A172 (cell line): ENCODE measurements at regions not wholly inside any gene's neighbourhood (a gene's known extent, or its start where the extent isn't known, plus 50 kb on each side); places are given as distances from the start of the nearest gene placed in this dataset.

Source experiments
- DNase-seq: peaks from one replicate; pipeline ENCODE4 v3.0.0-alpha.2; 2015; ENCODE audit warnings: low spot score

DNA sequence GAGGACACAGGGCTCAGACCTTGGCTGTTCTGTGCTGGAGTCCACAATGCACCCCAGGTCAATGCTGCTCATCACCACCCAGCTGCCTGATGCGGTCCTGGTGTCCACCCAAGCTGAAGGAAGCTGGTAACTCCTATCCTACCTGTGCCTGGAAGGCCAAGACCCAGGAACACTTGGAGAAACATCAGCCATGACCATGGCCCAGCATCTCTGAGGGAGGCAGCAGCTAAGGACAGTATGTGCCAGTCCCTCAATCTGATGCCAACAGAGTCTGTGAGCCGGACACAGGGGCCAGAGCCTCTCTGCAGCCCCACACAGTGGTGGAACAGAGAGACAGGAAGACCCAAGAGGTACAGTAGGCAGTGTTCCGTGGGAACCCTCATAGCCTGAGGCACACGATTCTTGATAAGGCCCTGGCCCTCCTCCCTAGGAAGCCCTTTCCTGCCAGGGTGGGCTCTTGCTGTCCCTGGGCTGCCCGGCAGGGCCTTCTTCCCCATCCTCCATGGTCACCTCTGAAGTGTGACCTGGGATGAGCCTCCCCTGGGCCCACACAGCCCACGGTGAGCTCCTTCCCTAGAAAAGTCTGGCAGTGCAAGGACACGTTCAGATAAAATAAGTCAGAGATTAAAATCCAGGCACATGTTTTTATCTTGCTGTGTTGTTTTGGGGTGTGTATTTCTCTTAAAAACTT is 170.7 kb downstream of the THBS2 start:
- DNase-seq, result no peak

DNA sequence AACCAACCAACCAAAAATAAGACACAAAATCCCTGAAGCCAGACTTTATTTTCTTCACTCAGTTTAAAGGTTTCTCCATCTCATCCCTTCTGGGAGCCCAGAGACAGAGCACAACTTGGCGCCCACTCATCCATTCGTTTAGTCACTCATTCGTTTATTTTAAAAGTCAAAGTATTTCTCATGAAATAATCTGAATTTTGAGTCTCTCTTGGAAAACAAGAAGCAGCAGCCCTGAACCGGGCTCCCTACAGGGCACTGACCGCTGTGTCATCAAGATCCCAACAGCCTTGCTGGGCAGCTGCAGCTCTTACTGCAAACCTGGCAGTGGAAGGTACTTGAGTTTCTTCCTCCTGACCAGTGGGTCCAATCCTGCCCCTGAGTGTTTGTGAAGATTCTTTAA is 171.6 kb downstream of the THBS2 start:
- no peak for DNase-seq

DNA sequence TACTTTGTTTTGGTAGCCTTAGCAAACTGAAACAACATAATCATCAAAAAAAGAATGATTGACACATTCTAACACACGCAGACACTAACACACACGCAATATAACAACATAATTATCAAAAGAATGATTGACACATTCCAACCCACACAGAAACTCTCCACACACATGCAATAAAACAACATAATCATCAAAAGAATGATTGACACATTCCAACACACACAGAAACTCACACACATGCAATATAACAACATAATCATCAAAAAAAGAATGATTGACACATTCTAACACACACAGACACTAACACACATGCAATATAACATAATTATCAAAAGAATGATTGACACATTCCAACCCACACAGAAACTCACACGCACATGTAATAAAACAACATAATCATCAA is 172.4 kb downstream of the THBS2 start:
- DNase-seq, result no peak

DNA sequence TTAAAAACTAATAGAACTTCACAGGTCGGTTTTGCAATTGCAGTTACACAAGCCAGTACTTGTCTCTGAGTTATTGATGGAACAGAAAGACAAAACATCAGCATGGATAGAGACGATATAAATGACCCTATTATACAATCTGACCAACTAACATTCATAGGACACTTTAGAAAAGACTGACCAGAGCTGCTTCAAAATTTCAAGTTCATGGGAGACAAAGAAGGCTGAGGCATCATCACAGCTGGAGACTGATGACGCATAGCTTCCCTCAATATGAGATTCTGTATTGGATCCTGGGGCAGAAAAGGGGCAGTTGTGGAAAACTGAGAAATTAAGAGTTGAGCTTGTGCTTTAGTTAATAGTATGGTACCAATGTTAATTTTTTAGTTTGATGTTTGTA is 174.0 kb downstream of the THBS2 start:
- DNase-seq, result no peak

DNA sequence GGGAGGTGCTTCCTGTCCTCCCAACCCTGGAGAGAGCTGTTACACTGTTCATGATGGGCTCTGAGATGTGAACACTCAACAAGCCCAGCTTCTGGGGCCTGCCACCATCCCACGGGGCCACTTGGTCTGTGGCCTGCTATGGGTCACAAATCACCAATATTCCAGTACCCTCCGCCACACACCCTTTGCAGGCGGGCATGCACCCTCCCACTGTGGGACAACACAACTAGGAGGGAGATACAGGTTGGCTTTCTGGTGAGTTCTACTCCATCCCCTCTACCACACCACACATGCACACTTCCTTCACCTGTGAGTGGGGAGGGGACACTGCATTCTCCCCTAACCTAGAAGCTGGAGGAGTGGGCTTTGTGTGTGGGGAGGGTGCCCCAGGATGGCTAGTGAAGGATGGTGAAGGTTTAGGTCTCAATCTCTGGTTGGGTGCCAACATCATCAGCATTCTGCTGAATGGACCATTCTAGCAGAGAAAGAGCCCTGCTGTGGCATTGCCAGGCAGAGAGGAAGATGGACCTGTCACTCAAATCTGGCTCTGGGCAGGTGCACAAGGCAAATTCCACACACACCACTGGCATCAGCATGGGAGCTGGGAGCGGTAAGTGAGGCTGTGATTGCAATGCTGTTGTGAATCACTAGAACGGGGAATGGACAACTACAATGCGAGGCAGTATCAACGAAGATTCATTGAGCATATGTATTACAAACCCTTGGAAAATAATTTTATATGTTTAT is 175.1 kb downstream of the THBS2 start:
- DNase-seq, result no peak

DNA sequence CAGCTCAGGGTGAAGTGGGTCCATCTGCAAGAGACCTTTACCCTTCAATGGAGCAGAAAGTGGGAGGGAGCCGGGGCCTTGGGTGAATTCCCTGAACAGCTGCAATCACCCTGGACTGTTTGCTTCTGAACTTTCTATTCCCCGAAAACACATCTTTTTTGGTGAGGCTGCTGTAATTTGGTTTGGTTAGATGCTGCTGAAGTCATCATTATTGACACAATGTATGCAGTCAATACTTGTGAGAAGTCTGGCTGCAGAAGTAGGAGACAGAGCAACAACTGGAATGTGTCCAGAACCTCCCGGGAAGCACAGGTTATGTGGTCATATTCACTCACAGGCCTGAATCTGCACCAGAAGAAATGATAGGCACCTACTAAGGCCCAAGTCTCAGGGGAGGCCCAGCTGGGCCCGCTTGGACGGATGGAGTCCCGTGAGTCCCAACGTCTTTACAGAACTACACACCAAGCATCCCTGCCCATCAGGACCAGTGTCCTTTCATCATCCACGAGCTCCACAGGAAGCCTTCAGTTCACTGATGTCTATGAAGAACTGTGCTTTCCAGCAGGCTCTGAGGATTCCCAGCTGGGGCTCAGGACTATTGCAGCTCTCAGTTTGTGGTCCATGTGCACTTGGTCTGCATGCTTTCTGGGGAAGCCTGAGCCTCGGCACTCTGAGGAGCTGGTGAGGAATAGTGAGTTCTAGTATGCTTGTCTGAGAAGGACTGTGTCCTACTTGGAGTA is 177.6 kb downstream of the THBS2 start:
- no peak for DNase-seq

DNA sequence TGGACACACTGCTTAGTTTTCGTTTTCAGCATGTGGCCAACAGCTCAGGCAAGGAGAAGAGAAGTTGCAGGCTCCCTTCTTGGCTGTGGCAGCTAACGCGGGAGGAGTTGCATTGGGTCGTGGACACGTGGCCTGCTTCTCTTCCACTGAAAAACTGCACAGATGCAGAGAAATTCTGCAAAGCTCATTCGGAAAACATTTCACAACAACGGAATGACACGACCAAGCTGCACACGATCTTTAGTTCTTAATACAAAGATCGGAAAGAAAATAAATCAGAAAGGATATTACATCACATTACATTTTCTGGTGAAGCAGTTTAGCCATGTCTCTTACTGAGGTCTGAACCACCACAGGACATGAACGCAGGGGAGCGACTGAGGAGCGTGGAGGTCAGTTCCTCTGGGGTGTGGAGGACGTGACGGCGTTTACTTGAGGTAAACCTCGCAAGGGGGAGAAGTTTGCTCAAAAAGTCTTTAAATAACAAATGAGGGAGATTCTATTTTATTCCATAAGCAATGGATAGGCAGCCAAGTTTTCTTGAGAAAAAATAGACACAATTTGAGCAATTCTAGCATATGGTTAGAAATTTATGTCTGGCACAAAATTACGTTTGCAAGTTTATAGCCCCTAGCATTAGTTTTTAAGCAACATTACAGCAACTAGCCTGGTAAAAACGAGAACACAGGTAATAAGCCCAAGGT is 178.3 kb downstream of the THBS2 start:
- DNase-seq, result no peak

DNA sequence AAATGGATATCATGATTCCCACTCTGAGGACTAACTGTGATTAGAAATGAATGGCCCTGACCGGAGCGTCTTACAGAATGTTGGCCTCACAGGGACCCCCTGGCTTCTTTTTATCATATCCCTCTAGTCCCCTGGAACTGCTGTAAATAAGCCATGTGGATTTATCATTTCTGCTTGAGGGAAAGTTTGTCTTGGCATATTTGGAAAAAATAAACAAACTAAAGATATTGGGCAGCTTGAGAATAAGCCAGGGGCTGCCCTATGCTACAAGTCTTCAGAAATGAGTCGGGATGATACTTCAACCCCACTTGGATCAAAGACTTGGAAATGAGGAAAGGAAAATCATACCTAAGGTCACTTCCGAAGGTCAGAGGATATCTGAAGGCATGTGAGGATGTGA is 179.1 kb downstream of the THBS2 start:
- DNase-seq, result no peak

DNA sequence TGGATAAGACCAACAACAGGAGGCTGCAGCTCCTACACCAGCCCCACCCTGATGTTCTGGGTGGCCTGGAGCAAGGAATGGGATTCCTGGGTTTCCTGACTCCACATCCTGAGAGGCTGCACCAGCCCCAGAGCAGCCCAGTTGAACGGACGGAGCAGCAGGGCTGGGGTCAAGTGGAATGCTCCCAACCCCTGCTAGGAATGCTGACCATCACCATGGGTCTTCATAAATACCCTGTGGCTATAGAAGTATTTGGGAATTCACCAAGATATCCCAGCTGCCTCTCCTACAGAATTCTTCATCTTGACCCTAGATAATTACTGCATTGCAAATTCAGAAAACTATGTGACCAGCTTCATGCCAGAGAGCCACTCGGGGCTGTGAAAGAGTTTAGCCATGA is 180.3 kb downstream of the THBS2 start:
- DNase-seq, result peak; percentile 93

DNA sequence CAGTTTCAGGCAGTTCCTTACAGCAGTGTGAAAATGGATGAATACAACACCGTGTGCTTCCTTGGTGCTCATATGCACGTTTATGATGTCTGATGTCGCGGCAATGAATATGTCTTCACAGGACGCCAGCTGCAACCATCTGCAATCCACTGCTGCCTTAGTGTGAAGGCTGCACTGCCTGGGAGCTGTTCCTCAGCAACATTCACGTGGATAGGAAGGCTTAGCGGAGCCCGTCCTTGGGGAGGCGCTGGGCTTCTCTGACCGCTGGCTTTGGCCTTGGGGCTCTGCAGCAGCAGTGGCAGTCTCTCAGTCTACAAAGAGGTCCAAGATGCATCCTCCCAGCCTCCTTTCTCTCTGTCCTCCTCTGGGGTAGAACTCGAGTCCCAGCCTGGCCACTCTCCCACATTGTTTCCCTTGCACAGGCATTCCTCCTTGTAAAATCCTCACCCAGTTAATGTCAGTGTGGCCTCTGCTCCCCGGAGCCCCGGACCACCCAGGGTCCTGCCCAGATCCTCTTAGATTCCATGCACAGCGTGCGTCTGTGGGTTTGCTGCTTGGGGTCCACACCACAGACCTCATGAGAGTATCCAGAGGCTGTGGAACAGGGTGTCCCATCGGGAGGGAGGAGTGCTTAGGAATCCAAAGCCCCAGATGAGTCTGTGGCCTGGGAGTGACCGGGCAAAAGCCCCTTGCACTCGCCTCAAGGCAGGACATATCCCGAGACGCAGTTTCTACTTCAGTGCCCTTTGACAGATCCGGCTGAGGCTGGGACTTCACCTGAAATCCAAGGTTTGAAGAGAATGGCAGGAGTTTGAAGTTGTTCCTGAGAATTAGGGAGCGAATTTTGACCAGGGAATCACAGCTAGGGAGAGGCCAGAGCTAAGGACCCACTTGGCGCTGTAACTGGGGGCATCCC is 181.3 kb downstream of the THBS2 start:
- no peak for DNase-seq

DNA sequence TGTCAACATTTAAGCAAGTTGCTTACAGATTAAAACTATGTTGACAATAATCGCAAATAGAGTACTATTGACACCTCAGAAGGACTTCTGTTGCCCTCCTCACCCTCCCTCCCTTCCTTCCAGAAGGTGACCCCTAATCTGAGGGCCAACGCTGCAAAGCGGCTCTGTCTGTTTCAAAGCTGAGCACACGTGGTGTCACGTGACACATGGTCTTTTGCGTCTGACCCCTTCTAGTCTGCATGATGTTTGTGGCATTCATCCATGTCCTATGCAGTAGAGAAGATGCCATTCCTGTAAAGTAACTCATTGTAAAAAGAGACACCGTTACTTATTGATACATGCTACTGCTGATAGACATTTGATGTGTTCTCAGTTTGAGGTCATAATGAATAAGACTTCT is 182.3 kb downstream of the THBS2 start:
- DNase-seq, result no peak

DNA sequence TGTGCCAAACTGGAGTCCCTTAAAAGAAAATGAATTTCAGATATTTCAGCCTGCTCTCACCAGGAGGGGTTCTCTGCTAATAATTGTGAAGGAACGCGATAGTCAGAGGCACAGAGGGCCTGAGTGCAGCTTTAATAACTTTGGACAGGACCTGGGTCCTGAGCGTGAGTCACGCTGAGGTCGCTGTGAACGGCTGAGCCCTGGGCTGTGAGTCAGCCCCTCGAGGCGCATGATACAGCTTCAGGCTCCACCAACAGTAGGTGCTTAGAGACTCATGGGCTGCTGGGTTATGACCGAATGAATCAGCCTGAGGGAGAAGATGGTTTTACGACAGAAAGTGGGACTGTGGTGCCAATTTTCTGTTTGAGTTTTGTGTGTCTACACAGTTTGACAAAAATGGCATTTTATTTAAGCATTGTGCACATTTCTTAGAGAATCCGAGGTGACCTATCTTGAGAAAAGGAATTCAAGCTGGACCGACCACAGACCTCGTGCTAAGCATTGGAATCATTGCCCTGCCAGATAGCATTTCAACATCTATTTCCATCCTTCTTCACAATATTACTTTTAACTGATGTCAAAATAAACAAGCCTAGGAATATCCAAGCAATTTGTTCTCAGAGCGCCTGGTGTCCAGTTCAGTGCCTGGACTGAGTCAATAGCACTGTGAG is 183.0 kb downstream of the THBS2 start:
- peak; percentile 97 for DNase-seq

DNA sequence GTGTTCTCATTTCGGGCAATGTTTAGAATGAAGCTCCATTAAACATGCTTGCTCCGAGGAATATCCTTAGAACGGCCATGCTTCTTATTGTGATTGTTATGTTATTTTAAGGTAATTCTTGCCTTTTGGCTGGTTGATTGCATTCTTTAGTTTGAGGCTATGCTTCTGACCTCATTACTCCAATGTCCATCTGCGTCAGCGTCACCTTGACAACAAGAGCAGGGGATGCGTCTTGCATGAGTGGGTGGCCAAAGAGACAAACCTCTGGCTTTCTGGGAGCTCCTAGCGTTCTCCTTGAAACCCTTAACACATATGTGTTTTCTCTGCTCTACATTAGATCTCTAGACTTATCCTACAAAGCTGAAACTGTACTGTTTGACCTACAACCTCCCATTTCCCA is 184.3 kb downstream of the THBS2 start:
- no peak for DNase-seq

DNA sequence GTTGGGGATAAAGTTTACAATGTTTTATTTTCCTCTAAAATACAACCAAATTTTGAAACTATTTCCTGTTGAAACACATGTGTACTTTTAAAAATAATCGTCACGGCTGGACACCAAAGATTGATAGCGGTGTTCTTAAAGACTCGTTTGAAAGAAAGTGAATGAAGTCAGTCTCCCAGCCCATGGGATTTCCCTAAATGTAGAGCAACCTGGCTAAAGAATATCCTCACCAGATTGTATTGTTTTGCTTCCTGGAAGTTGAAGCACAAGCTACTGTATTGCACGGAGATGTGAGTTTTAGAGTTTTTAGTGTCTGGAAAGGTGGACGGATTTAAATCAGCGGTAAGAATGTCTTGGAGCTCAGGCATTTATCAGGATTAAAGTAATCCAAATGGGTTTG is 189.5 kb downstream of the THBS2 start:
- DNase-seq, result no peak

DNA sequence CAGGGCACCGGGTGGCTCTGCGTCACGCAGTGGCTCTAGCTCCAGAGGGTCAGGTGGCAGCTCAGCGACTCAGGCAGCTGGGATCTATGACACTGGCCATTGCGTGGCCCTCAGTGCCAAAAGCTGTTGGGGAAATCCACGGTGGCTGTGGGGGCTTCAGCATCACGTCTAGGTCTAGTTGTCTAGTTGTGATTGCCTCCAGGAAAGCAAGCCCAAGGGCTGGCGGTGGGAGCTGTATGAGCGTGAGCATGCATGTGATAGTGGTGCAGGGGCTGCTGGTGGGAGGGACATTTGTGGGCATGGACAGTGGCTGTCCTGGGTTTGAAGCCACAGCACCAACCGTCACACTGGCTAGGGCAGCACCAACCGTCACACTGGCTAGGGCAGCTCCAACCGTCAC is 191.4 kb downstream of the THBS2 start:
- DNase-seq, result no peak

DNA sequence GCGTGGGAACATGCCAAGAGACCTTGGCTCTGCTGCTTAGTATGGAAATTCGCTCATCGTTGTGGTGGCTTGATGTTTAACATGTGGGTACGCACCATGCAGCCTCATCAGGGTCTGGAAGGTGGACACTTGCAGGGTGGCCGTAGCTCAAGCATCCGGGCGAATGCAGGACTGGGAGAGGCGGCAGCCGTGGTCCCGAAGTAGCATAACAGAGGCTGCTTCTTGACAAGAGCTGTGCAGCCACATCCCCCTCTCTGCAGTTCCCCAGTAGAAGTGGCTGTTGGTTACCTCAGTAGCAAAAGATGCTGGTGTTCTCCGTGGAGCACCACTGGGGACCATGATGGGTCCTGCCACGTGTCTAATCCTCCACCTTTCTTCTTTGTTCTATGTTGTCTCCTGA is 195.0 kb downstream of the THBS2 start:
- DNase-seq, result no peak

DNA sequence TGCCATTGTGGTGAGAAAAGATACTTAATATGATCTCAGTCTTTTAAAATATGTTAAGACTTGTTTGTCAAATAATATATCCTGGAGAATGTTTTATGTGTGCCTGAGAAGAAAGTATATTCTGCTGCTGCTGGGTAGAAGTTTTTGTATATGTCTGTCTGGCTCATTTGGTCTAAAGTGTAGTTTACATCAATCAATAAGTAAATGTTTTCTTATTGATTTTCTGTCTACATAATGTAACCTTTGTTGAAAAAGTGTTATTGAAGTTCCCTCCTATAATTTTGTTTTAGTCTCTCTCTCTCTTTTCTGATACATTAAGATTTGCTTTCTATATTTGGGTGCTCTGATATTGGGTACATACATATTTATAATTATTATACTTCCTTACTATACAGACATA is 201.2 kb downstream of the THBS2 start:
- DNase-seq, result no peak

DNA sequence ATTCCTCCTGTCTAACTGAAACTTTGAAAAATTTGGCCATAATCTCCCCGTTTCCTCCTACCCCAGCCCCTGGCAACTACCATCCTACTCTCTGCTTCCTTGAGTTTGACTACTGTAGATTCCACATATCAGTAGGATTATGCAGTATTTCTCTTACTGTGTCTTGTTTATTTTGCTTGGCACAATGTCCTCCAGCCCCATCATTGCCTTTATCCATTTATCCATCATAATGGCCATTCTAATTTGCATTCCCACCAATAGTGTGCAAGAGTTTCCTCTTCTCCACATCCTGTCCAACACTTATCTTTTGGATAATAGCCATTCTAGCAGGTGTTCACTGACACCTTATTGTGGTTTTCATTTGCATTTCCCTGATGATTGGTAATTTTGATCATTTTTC is 202.3 kb downstream of the THBS2 start:
- no peak for DNase-seq

DNA sequence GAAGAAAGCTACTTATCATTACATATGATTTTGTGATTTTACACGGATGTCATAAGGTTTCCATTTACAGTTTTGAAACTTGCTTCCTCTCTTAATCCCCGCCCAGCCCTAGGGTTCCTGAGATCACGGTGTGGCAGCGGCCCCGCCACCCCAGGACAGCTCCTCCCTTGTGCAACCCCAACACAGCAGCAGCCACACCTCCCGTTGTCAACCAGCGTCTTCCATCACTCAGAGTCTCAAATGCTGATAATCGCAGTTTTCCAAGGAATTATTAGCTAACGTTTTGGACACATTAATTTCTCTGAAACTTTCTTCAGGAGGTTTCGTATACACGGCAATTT is 204.8 kb downstream of the THBS2 start:
- no peak for DNase-seq

DNA sequence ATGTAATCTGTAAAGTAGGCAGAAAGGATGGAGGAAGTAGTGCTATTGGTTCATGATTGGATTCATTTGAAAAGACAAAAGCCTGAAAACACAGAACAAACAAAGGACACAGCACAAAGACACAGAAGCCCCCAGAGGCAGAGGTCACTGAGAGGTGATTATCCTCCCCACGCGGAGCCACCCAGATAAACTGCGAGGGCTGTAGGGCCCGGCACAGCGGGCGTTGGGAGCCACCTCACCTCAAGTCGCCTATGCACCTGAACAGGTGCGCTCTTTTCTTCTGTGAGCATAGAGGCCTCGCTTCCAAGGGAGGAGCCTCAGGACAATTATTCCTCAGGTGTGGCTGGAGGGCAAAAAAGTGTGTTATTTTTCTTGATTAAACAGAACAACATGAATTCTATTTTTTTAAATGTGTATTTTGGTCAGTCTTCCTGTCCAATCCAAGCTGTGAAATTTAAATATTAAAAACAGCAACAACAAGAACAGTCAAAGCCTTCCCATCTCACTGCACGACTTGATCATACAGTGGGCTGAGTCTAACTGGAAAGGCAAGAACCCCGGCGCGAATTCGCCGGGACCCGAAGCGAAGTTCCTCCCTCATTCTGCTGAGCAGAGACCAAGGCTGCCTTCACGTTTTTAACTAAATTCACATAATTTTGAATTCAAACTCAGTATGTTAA is 205.3 kb downstream of the THBS2 start:
- DNase-seq, result no peak
